Lower leg skin (tissue), 4 donors: ENCODE measurements at regions not wholly inside any gene's neighbourhood (a gene's known extent, or its start where the extent isn't known, plus 50 kb on each side); places are given as distances from the start of the nearest gene placed in this dataset.

ENCODE experiments used
- DNase-seq, 2 donors: peaks; one replicate each; pipeline ENCODE4 v3.0.0-alpha.2; 2019; ENCODE audit warnings: low spot score in 2 of 2
- H3K4me3 ChIP-seq: fragments of 200-600 bp; sonication (generic); 2 replicates; pipeline ENCODE4 v1.5.1; 2017; ENCODE audit warnings: mild to moderate bottlenecking, low read depth; ENCODE audit not compliant: poor library complexity, severe bottlenecking
- POLR2A ChIP-seq, 2 donors: fragments of 450-650 bp; IDR thresholded peaks; one replicate each; pipeline ENCODE4 v1.6.1; 2016 to 2017; ENCODE audit warnings: antibody characterized with exemption in 2 of 2, mild to moderate bottlenecking in 1 of 2, moderate library complexity in 1 of 2
- WGBS, 2 donors: methylation state at CpG; one replicate each; pipeline ENCODE4 v1.1.5; 2018; 5-methylcytosine and 5-hydroxymethylcytosine counted together
- intact Hi-C: fragments of 100-400 bp; cut with DNase I; formaldehyde crosslinking; loops from one replicate; pipeline ENCODE4 v1.15.0; 2023; ENCODE audit warnings: low total_unique reads
- TF ChIP-seq, protein P1 (sequence below), 3 donors: fragments of 450-650 bp; IDR thresholded peaks; one replicate each; pipeline ENCODE4 v1.5.1; 2016; ENCODE audit warnings: antibody characterized with exemption in 3 of 3, mild to moderate bottlenecking in 3 of 3, moderate library complexity in 2 of 3

GRCh38 chr5:104914536-104915070 lies 1352.0 kb upstream of the NUDT12 start:
- H3K4me3 ChIP-seq: no peak overlapping the region
- intact Hi-C loops: no loop called here
- WGBS, 2 donors: 88 to 89% methylated on average over 2 of the region's 2 CpGs
- no peak for DNase-seq
- TF ChIP-seq, protein P1, sequence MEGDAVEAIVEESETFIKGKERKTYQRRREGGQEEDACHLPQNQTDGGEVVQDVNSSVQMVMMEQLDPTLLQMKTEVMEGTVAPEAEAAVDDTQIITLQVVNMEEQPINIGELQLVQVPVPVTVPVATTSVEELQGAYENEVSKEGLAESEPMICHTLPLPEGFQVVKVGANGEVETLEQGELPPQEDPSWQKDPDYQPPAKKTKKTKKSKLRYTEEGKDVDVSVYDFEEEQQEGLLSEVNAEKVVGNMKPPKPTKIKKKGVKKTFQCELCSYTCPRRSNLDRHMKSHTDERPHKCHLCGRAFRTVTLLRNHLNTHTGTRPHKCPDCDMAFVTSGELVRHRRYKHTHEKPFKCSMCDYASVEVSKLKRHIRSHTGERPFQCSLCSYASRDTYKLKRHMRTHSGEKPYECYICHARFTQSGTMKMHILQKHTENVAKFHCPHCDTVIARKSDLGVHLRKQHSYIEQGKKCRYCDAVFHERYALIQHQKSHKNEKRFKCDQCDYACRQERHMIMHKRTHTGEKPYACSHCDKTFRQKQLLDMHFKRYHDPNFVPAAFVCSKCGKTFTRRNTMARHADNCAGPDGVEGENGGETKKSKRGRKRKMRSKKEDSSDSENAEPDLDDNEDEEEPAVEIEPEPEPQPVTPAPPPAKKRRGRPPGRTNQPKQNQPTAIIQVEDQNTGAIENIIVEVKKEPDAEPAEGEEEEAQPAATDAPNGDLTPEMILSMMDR (IDR thresholded peaks at IDR 0.05): no peak

GRCh38 chr5:104913841-104914281 lies 1351.3 kb upstream of the NUDT12 start:
- DNase-seq: no peak
- intact Hi-C loops: no loop called here
- no peak for TF ChIP-seq POLR2A (IDR thresholded peaks at IDR 0.05)
- TF ChIP-seq, protein P1 (IDR thresholded peaks at IDR 0.05): no peak
- no peak overlapping the region for H3K4me3 ChIP-seq
- 71 to 80% methylated on average over 3 of the region's 3 CpGs for WGBS, 2 donors

GRCh38 chr5:104909803-104910202 lies 1347.2 kb upstream of the NUDT12 start:
- TF ChIP-seq, protein P1 (IDR thresholded peaks at IDR 0.05): no peak
- no peak for TF ChIP-seq POLR2A (IDR thresholded peaks at IDR 0.05)
- intact Hi-C loops: no loop called here
- 65 to 67% methylated on average over 2 of the region's 2 CpGs for WGBS, 2 donors
- no peak for DNase-seq
- H3K4me3 ChIP-seq: no peak overlapping the region

DNA sequence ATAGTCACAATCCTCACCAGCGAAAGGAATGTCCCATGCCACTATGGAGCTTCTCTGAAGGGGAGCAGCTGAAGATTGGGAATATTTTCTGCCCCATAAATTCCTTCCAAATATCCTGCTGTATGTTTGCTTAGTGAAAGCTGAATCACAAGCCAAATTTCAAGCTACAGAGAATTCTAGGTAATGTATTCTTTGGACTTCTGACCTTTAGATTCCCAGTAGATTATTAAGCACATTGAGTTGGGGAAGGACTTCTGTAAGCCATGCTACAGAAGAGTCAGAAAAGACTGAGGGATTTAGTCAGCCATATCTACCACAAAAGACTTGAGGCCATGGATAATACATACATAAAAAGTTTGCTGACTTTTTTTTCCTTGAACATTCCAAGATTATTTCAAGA lies 1342.0 kb upstream of the NUDT12 start:
- DNase-seq: no peak
- H3K4me3 ChIP-seq: no peak overlapping the region
- TF ChIP-seq, protein P1 (IDR thresholded peaks at IDR 0.05): no peak
- TF ChIP-seq POLR2A (IDR thresholded peaks at IDR 0.05): no peak
- 82 to 86% methylated on average over 1 of the region's 1 CpG for WGBS, 2 donors
- intact Hi-C loops: no loop called here

DNA sequence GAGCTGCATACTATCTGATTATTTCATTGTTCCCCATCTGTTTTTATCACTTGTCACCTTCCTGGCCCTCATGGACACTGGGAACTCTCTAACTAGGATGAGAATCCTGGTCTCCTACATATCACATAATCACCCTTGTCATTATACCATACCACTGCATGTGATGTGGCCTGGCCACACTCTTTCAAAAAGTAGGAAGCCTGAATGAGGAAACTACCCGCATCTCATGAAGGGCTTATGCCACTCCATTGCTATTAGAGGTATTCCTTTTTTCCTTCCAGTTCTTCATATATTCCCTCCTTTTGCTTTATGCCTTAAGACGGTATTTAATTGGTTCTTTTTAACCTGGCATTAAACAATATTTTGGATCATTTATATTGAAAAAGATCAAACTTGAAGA lies 1341.4 kb upstream of the NUDT12 start:
- TF ChIP-seq POLR2A (IDR thresholded peaks at IDR 0.05): no peak
- TF ChIP-seq, protein P1 (IDR thresholded peaks at IDR 0.05): no peak
- H3K4me3 ChIP-seq: no peak overlapping the region
- WGBS, 2 donors: 62 to 97% methylated on average over 2 of the region's 2 CpGs
- no peak for DNase-seq
- intact Hi-C loops: no loop called here

GRCh38 chr5:104891596-104891995 lies 1329.0 kb upstream of the NUDT12 start:
- WGBS, 2 donors: 54 to 55% methylated on average over 3 of the region's 3 CpGs
- TF ChIP-seq POLR2A (IDR thresholded peaks at IDR 0.05): no peak
- TF ChIP-seq, protein P1 (IDR thresholded peaks at IDR 0.05): no peak
- no peak overlapping the region for H3K4me3 ChIP-seq
- intact Hi-C loops: no loop called here
- DNase-seq: no peak
